CD4-positive, alpha-beta memory T cell (primary cell): ENCODE measurements at regions not wholly inside any gene's neighbourhood (a gene's known extent, or its start where the extent isn't known, plus 50 kb on each side); places are given as distances from the start of the nearest gene placed in this dataset.

Source experiments
- CTCF ChIA-PET: fragments of 350-600 bp; sonication (Branson Sonifier 250); formaldehyde crosslinking; loops from one replicate; lab custom pipeline; 2021; ENCODE audit warnings: inconsistent platforms; ENCODE audit not compliant: partially characterized antibody; lab: Charles Lee
- POLR2A ChIA-PET: fragments of 350-600 bp; sonication (Branson Sonifier 250); formaldehyde crosslinking; loops from one replicate; lab custom pipeline; 2021; ENCODE audit not compliant: partially characterized antibody; lab: Charles Lee
- DNase-seq, 5 donors: peaks; one replicate each; pipeline versions ENCODE4 v3.0.0 to v3.0.0-alpha.2; 2020 to 2022; ENCODE audit warnings: mixed read lengths in 1 of 5
- H3K27ac ChIP-seq: one replicate; pipeline ENCODE4 v1.7.0; 2013; ENCODE audit warnings: low read depth, low read length
- H3K27me3 ChIP-seq: 2 replicates; pipeline ENCODE4 v1.7.0; 2013; ENCODE audit warnings: mild to moderate bottlenecking, low read length, moderate library complexity; ENCODE audit not compliant: insufficient read depth
- H3K36me3 ChIP-seq: 2 replicates; pipeline ENCODE4 v1.7.0; 2013; ENCODE audit warnings: mild to moderate bottlenecking, low read length, moderate library complexity; ENCODE audit not compliant: insufficient read depth
- H3K4me1 ChIP-seq: 2 replicates; pipeline ENCODE4 v1.7.0; 2013; ENCODE audit warnings: mild to moderate bottlenecking, low read length, moderate library complexity; ENCODE audit not compliant: insufficient read depth
- H3K4me3 ChIP-seq, 2 donors: one replicate each; pipeline ENCODE4 v1.7.0; 2013; ENCODE audit warnings: low read length in 2 of 2, mild to moderate bottlenecking in 1 of 2
- H3K9me3 ChIP-seq, 2 donors: one replicate each; pipeline ENCODE4 v1.7.0; 2013; ENCODE audit warnings: low read length in 2 of 2, control low read depth in 1 of 2; ENCODE audit not compliant: control insufficient read depth in 1 of 2
- H3K27ac Mint-ChIP-seq, 7 donors: one replicate each; pipeline ENCODE4 v1.8.0; 2020 to 2021; ENCODE audit warnings: mixed read lengths in 7 of 7, mild to moderate bottlenecking in 6 of 7, inconsistent platforms in 3 of 7, moderate library complexity in 3 of 7
- H3K27me3 Mint-ChIP-seq, 2 donors: one replicate each; pipeline ENCODE4 v1.8.0; 2020 to 2021; ENCODE audit warnings: mixed read lengths in 2 of 2
- H3K36me3 Mint-ChIP-seq, 2 donors: one replicate each; pipeline ENCODE4 v1.8.0; 2020 to 2021; ENCODE audit warnings: mixed read lengths in 2 of 2, inconsistent platforms in 1 of 2, mild to moderate bottlenecking in 1 of 2
- H3K4me1 Mint-ChIP-seq, 4 donors: one replicate each; pipeline ENCODE4 v1.8.0; 2020 to 2021; ENCODE audit warnings: mixed read lengths in 4 of 4, mild to moderate bottlenecking in 1 of 4
- H3K4me3 Mint-ChIP-seq, 8 donors: one replicate each; pipeline ENCODE4 v1.8.0; 2020 to 2021; ENCODE audit warnings: mixed read lengths in 8 of 8, mild to moderate bottlenecking in 7 of 8, moderate library complexity in 6 of 8, inconsistent platforms in 3 of 8
- H3K9me3 Mint-ChIP-seq, 8 donors: one replicate each; pipeline ENCODE4 v1.8.0; 2020 to 2021; ENCODE audit warnings: mixed read lengths in 8 of 8, mild to moderate bottlenecking in 5 of 8, inconsistent platforms in 3 of 8, moderate library complexity in 1 of 8
- intact Hi-C: fragments of 100-400 bp; cut with micrococcal nuclease; formaldehyde crosslinking; loops from one replicate; pipeline ENCODE4 v1.15.1; 2023

- no peak overlapping the region for H3K4me3 Mint-ChIP-seq
- H3K27ac Mint-ChIP-seq = no peak overlapping the region
- no peak for DNase-seq
- Histone ChIP-seq H3K36me3 (no peaks in the 10 kb centered on the region), H3K4me1 (no peaks in the 10 kb centered on the region), H3K4me3 (no peak overlapping the region), H3K27ac (no peak overlapping the region), H3K27me3 (no peaks in the 10 kb centered on the region), H3K9me3 (no peaks in the 10 kb centered on the region)
- H3K4me1 Mint-ChIP-seq = no peaks in the 10 kb centered on the region
- intact Hi-C loops = no loop called here
- H3K36me3 Mint-ChIP-seq = no peaks in the 10 kb centered on the region
- peaks cover 0 to 2% (median 0%) of the 10 kb centered on the region in 8 donors for H3K9me3 Mint-ChIP-seq
- POLR2A ChIA-PET = no interaction called here
- peaks cover 0 to 1% of the 10 kb centered on the region in 2 donors for H3K27me3 Mint-ChIP-seq
- CTCF ChIA-PET = no interaction called here
Observed at GRCh38 chr1:213397638-213398037, 346.6 kb downstream of the RPS6KC1 start.

GRCh38 chr1:213399695-213400094 lies 348.7 kb downstream of the RPS6KC1 start:
- no peak for DNase-seq
- no peak overlapping the region for H3K4me3 Mint-ChIP-seq
- no peak overlapping the region for H3K27ac ChIP-seq
- ChIA-PET CTCF (no interaction called here), POLR2A (no interaction called here)
- no peaks in the 10 kb centered on the region for H3K9me3 ChIP-seq
- no peaks in the 10 kb centered on the region for H3K4me1 ChIP-seq
- no peaks in the 10 kb centered on the region for H3K36me3 Mint-ChIP-seq
- H3K27me3 Mint-ChIP-seq = peaks cover 0 to 3% of the 10 kb centered on the region in 2 donors
- peaks cover 0 to 5% (median under 1%) of the 10 kb centered on the region in 8 donors for H3K9me3 Mint-ChIP-seq
- H3K4me1 Mint-ChIP-seq = no peaks in the 10 kb centered on the region
- H3K4me3 ChIP-seq = no peak overlapping the region
- H3K27ac Mint-ChIP-seq = no peak overlapping the region
- intact Hi-C loops = no loop called here
- H3K27me3 ChIP-seq = no peaks in the 10 kb centered on the region
- no peaks in the 10 kb centered on the region for H3K36me3 ChIP-seq

GRCh38 chr1:213409208-213409631 lies 358.2 kb downstream of the RPS6KC1 start:
- Mint-ChIP-seq H3K36me3 (no peaks in the 10 kb centered on the region), H3K4me3 (no peak overlapping the region), H3K27ac (no peak overlapping the region), H3K27me3 (peaks cover 0 to 1% of the 10 kb centered on the region in 2 donors), H3K4me1 (no peaks in the 10 kb centered on the region), H3K9me3 (peaks cover 0 to 3% (median 0%) of the 10 kb centered on the region in 8 donors)
- Histone ChIP-seq H3K4me1 (no peaks in the 10 kb centered on the region), H3K4me3 (no peak overlapping the region), H3K27me3 (no peaks in the 10 kb centered on the region), H3K9me3 (no peaks in the 10 kb centered on the region), H3K27ac (no peak overlapping the region), H3K36me3 (no peaks in the 10 kb centered on the region)
- intact Hi-C loops = no loop called here
- no peak for DNase-seq
- CTCF ChIA-PET = no interaction called here
- POLR2A ChIA-PET = no interaction called here

- H3K9me3 ChIP-seq = no peaks in the 10 kb centered on the region
- no peaks in the 10 kb centered on the region for H3K4me1 ChIP-seq
- no peak overlapping the region for H3K4me3 ChIP-seq
- intact Hi-C loops = no loop called here
- peak overlapping the region in 1 of 7 donors; percentile 36 for H3K27ac Mint-ChIP-seq
- no peak for DNase-seq
- no peaks in the 10 kb centered on the region for H3K4me1 Mint-ChIP-seq
- peaks cover 0 to 3% (median 0%) of the 10 kb centered on the region in 8 donors for H3K9me3 Mint-ChIP-seq
- ChIA-PET POLR2A (no interaction called here), CTCF (no interaction called here)
- peaks cover 0 to 1% of the 10 kb centered on the region in 2 donors for H3K27me3 Mint-ChIP-seq
- no peak overlapping the region for H3K27ac ChIP-seq
- no peaks in the 10 kb centered on the region for H3K27me3 ChIP-seq
- no peak overlapping the region for H3K4me3 Mint-ChIP-seq
- H3K36me3 ChIP-seq = no peaks in the 10 kb centered on the region
- no peaks in the 10 kb centered on the region for H3K36me3 Mint-ChIP-seq
Observed at GRCh38 chr1:213409971-213410370, 358.9 kb downstream of the RPS6KC1 start.

- Mint-ChIP-seq H3K4me1 (no peaks in the 10 kb centered on the region), H3K27me3 (peaks cover 0 to 2% of the 10 kb centered on the region in 2 donors), H3K36me3 (no peaks in the 10 kb centered on the region), H3K9me3 (peaks cover 0 to 3% (median 0%) of the 10 kb centered on the region in 8 donors), H3K27ac (no peak overlapping the region), H3K4me3 (no peak overlapping the region)
- Histone ChIP-seq H3K27me3 (no peaks in the 10 kb centered on the region), H3K36me3 (no peaks in the 10 kb centered on the region), H3K4me3 (no peak overlapping the region), H3K4me1 (no peaks in the 10 kb centered on the region), H3K9me3 (no peaks in the 10 kb centered on the region), H3K27ac (no peak overlapping the region)
- no peak for DNase-seq
- intact Hi-C loops = no loop called here
- ChIA-PET CTCF (no interaction called here), POLR2A (no interaction called here)
Observed at GRCh38 chr1:213414346-213414745, 363.3 kb downstream of the RPS6KC1 start.

GRCh38 chr1:213414911-213415310 lies 363.9 kb downstream of the RPS6KC1 start:
- Histone ChIP-seq H3K27me3 (no peaks in the 10 kb centered on the region), H3K4me1 (no peaks in the 10 kb centered on the region), H3K4me3 (no peak overlapping the region), H3K27ac (no peak overlapping the region), H3K36me3 (no peaks in the 10 kb centered on the region), H3K9me3 (no peaks in the 10 kb centered on the region)
- Mint-ChIP-seq H3K36me3 (no peaks in the 10 kb centered on the region), H3K27ac (no peak overlapping the region), H3K4me3 (no peak overlapping the region), H3K27me3 (peaks cover 1 to 3% of the 10 kb centered on the region in 2 donors), H3K4me1 (no peaks in the 10 kb centered on the region), H3K9me3 (peaks cover 0 to 3% (median 0%) of the 10 kb centered on the region in 8 donors)
- CTCF ChIA-PET = no interaction called here
- intact Hi-C loops = no loop called here
- DNase-seq = no peak
- POLR2A ChIA-PET = no interaction called here

GRCh38 chr1:213415691-213416380 lies 364.8 kb downstream of the RPS6KC1 start:
- H3K27ac ChIP-seq = no peak overlapping the region
- no peaks in the 10 kb centered on the region for H3K36me3 ChIP-seq
- ChIA-PET CTCF (no interaction called here), POLR2A (no interaction called here)
- H3K4me3 ChIP-seq = no peak overlapping the region
- Mint-ChIP-seq H3K36me3 (no peaks in the 10 kb centered on the region), H3K4me1 (no peaks in the 10 kb centered on the region), H3K9me3 (peaks cover 0 to 3% (median 0%) of the 10 kb centered on the region in 8 donors), H3K27ac (no peak overlapping the region), H3K27me3 (peaks cover 1 to 3% of the 10 kb centered on the region in 2 donors), H3K4me3 (no peak overlapping the region)
- H3K4me1 ChIP-seq = no peaks in the 10 kb centered on the region
- intact Hi-C loops = no loop called here
- no peaks in the 10 kb centered on the region for H3K9me3 ChIP-seq
- DNase-seq = no peak
- H3K27me3 ChIP-seq = no peaks in the 10 kb centered on the region
